Heart right ventricle (tissue), 16 donors: ENCODE measurements at regions not wholly inside any gene's neighbourhood (a gene's known extent, or its start where the extent isn't known, plus 50 kb on each side); places are given as distances from the start of the nearest gene placed in this dataset.

Experiments used
- ATAC-seq, 8 donors: fragments of 200-7000 bp; cut with Tn5 transposase; one replicate each; pipeline ENCODE4 v1.9.1; 2020; ENCODE audit warnings: mild to moderate bottlenecking in 8 of 8, moderate library complexity in 8 of 8, moderate number of reproducible peaks in 1 of 8
- DNase-seq, 2 donors: peaks; one replicate each; pipeline ENCODE4 v3.0.0-alpha.2; 2020
- H3K27ac ChIP-seq, 10 donors: fragments of 200-600 bp; sonication (generic) in 2 of 10; one replicate each; pipeline versions ENCODE4 v1.5.0 to v1.8.0; 2020 to 2022; ENCODE audit warnings: mild to moderate bottlenecking in 3 of 10
- H3K27me3 ChIP-seq, 7 donors: fragments of 200-600 bp; one replicate each; pipeline ENCODE4 v1.8.0; 2021 to 2022; ENCODE audit warnings: mild to moderate bottlenecking in 2 of 7
- H3K36me3 ChIP-seq, 9 donors: fragments of 200-600 bp; sonication (generic) in 1 of 9; one replicate each; pipeline versions ENCODE4 v1.5.0 to v1.8.0; 2020 to 2022; ENCODE audit warnings: mild to moderate bottlenecking in 2 of 9
- H3K4me1 ChIP-seq, 9 donors: fragments of 200-600 bp; sonication (generic) in 1 of 9; one replicate each; pipeline versions ENCODE4 v1.5.0 to v1.8.0; 2020 to 2022; ENCODE audit warnings: mild to moderate bottlenecking in 4 of 9
- H3K4me3 ChIP-seq, 10 donors: fragments of 200-600 bp; sonication (generic) in 2 of 10; one replicate each; pipeline versions ENCODE4 v1.5.0 to v1.8.0; 2020 to 2022; ENCODE audit warnings: mild to moderate bottlenecking in 7 of 10, moderate library complexity in 2 of 10
- H3K9me3 ChIP-seq, 11 donors: fragments of 200-600 bp in 10 of 11; sonication (generic) in 2 of 11; one replicate each; pipeline versions ENCODE4 v1.5.0 to v1.8.0; 2013 to 2022; ENCODE audit warnings: mild to moderate bottlenecking in 2 of 11, control low read depth in 1 of 11, moderate library complexity in 1 of 11
- CTCF ChIP-seq, 9 donors: fragments of 200-600 bp; sonication (generic) in 2 of 9; IDR thresholded peaks; one replicate each; pipeline versions ENCODE4 v1.5.0 to v1.8.0; 2021 to 2022; ENCODE audit warnings: antibody characterized with exemption in 9 of 9, mild to moderate bottlenecking in 5 of 9, moderate library complexity in 1 of 9
- WGBS, 2 donors: extraction: QIAGEN DNeasy Blood & Tissue Kit; methylation state at CpG; one replicate each; pipeline ENCODE4 v1.1.7; 2013; ENCODE audit warnings: inconsistent platforms in 1 of 2; 5-methylcytosine and 5-hydroxymethylcytosine counted together
- intact Hi-C, 10 donors: fragments of 100-400 bp; cut with DNase I; formaldehyde crosslinking; loops; one replicate each; pipeline versions ENCODE4 v1.11.1 to v1.14.2; 2022
- donor health status: Arrhythmogenic right ventricular cardiomyopathy.
- donor health status: ischemic (EF 13 %, LVEDD 7.1; RV severe dilation, severe dysfunction).
- donor health status: healthy with polysubstance abuse.
- donor health status: DM: no; HTN: yes; CAD: no.
- donor health status: DM: no; HTN: no; CAD: no.
- donor health status: ischemic (EF 25% LVEDD 6.9; RV normal size, moderate dysfunction).
- donor health status: ischemic (EF 25% LVEDD 5.7; RV mildly dilated, moderate dysfunction).
- donor health status: healthy.
- donor health status: DM: yes; HTN: yes; CAD: no.
- donor health status: Ischemic cardiomyopathy.
- donor health status: ischemic (EF 35%, LVEDD 5.7; RV mildly dilated, moderate dysfunction).
- donor health status: nonischemic (EF 11% LVEDD 7.7; RV severe dilation, severe dysfunction).
- donor health status: DM: yes; HTN: yes; CAD: no.
- donor health status: PGD.
- donor health status: ischemic (EF 29% LVEDD 5.4; RV normal size, mild dysfunction).
- donor health status: nonischemic (EF 23%, LVEDD 6.1; RV moderate dilation, normal function).

DNA sequence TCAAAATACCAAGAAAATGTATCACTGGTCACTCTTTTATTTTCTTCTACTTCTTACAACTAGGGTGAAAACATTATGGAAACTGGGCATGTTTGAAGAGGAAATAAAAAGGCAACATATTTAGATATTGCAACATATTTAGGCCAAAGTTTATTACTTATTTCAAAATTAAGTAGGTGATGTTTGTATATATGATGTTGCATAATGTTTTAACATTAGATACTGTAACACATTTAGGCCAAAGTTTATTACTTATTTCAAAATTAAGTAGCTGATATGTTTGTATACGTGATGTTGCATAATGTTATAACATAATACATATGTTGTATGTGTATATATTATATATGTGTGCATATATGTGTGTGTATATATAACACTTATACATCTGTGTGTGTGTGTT lies 451.3 kb downstream of the LIG4 start:
- no peak for ATAC-seq
- H3K27me3 ChIP-seq: no peaks in the 10 kb centered on the region
- H3K9me3 ChIP-seq: peaks cover 0 to 8% (median 0%) of the 10 kb centered on the region in 11 donors
- H3K4me3 ChIP-seq: no peak overlapping the region
- intact Hi-C loops: no loop called here
- no peak for DNase-seq
- H3K36me3 ChIP-seq: no peaks in the 10 kb centered on the region
- no peaks in the 10 kb centered on the region for H3K4me1 ChIP-seq
- TF ChIP-seq CTCF (IDR thresholded peaks at IDR 0.05): no peak
- WGBS, 2 donors: 43 to 96% methylated on average over 1 of the region's 1 CpG
- no peak overlapping the region for H3K27ac ChIP-seq

GRCh38 chr13:107753748-107754147 lies 461.6 kb downstream of the LIG4 start:
- Histone ChIP-seq H3K36me3 (no peaks in the 10 kb centered on the region), H3K27ac (no peak overlapping the region), H3K27me3 (no peaks in the 10 kb centered on the region), H3K4me3 (no peak overlapping the region), H3K4me1 (no peaks in the 10 kb centered on the region), H3K9me3 (no peaks in the 10 kb centered on the region)
- ATAC-seq (no peak), DNase-seq (no peak)
- WGBS, 2 donors: 33% methylated on average over 3 of the region's 3 CpGs
- no peak for TF ChIP-seq CTCF (IDR thresholded peaks at IDR 0.05)
- intact Hi-C loops: no loop called here

- H3K4me1 ChIP-seq: no peaks in the 10 kb centered on the region
- DNase-seq: no peak
- ATAC-seq: no peak
- no peaks in the 10 kb centered on the region for H3K9me3 ChIP-seq
- intact Hi-C loops: no loop called here
- TF ChIP-seq CTCF (IDR thresholded peaks at IDR 0.05): no peak
- H3K27me3 ChIP-seq: no peaks in the 10 kb centered on the region
- H3K27ac ChIP-seq: no peak overlapping the region
- 89% methylated on average over 4 of the region's 4 CpGs for WGBS, 2 donors
- no peaks in the 10 kb centered on the region for H3K36me3 ChIP-seq
- H3K4me3 ChIP-seq: no peak overlapping the region
Observed at GRCh38 chr13:107753291-107753690, 462.0 kb downstream of the LIG4 start.

DNA sequence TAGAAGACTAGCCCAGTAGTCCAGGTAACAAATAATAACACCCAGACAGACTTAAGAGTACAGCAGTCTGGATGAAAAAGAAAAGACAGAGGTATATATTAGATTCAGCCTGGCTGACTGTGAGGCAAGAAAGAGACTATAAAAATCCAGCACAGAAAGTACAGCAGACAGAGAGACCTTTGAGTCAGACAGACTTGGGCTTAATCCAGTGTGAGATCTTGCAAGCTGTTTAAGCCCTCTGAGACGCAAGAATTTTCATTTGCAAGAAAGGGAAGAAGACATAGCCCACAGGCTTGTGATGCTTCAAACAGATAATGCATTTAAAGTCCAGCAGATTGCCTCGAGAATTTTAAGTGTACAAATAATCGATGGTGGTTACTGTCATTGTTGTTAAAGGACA lies 471.4 kb downstream of the LIG4 start:
- ATAC-seq: no peak
- H3K4me3 ChIP-seq: no peak overlapping the region
- DNase-seq: no peak
- no peaks in the 10 kb centered on the region for H3K4me1 ChIP-seq
- TF ChIP-seq CTCF (IDR thresholded peaks at IDR 0.05): no peak
- H3K36me3 ChIP-seq: no peaks in the 10 kb centered on the region
- no peaks in the 10 kb centered on the region for H3K9me3 ChIP-seq
- no peaks in the 10 kb centered on the region for H3K27me3 ChIP-seq
- H3K27ac ChIP-seq: no peak overlapping the region
- 72 to 75% methylated on average over 3 of the region's 3 CpGs for WGBS, 2 donors
- intact Hi-C loops: no loop called here

DNA sequence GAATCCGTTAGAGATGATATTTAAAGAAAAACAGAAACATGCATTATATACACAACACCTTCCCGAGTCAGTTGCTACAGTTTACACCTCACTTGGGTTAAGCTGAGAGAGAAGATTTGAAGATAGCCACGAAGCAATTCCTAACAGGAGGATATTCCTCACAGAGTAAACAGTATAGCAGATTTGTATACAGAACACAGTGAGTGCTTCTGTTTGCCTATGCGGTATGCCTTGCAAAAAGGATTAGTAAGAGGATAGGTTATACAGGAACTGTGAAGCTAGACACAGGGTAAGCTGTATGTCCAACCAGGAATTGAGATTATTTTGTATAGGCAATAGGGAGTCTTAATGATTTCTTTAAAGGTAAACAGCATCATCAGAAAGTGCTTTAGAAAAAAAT lies 471.8 kb downstream of the LIG4 start:
- DNase-seq: no peak

More for the DNA sequence above, 471.8 kb downstream of the LIG4 start:
- intact Hi-C loops: no loop called here
- TF ChIP-seq CTCF (IDR thresholded peaks at IDR 0.05): no peak
- H3K9me3 ChIP-seq: no peaks in the 10 kb centered on the region
- no peaks in the 10 kb centered on the region for H3K36me3 ChIP-seq
- 51 to 54% methylated on average over 4 of the region's 4 CpGs for WGBS, 2 donors
- H3K4me3 ChIP-seq: no peak overlapping the region
- no peaks in the 10 kb centered on the region for H3K4me1 ChIP-seq
- no peak overlapping the region for H3K27ac ChIP-seq
- H3K27me3 ChIP-seq: no peaks in the 10 kb centered on the region
- no peak for ATAC-seq
